Mucosa of rectum (tissue), 2 donors: ENCODE measurements at regions not wholly inside any gene's neighbourhood (a gene's known extent, or its start where the extent isn't known, plus 50 kb on each side); places are given as distances from the start of the nearest gene placed in this dataset.
"Not testable (repeated sequence)": the region's sequence is repeated elsewhere in the genome, so short reads cannot be mapped to it uniquely, and the experiment has no call there.

Source experiments
- H3K27ac ChIP-seq, 2 donors: one replicate each; pipeline ENCODE4 v1.7.0; 2013; ENCODE audit warnings: inconsistent platforms in 2 of 2, low read depth in 2 of 2, low read length in 2 of 2
- H3K27me3 ChIP-seq, 2 donors: one replicate each; pipeline ENCODE4 v1.7.0; 2013; ENCODE audit warnings: low read length in 2 of 2; ENCODE audit not compliant: control insufficient read depth in 2 of 2, insufficient read depth in 2 of 2
- H3K36me3 ChIP-seq, 2 donors: one replicate each; pipeline ENCODE4 v1.7.0; 2013; ENCODE audit warnings: low read length in 2 of 2; ENCODE audit not compliant: control insufficient read depth in 2 of 2, insufficient read depth in 2 of 2
- H3K4me1 ChIP-seq, 2 donors: one replicate each; pipeline ENCODE4 v1.7.0; 2013; ENCODE audit warnings: low read length in 2 of 2, mild to moderate bottlenecking in 1 of 2; ENCODE audit not compliant: control insufficient read depth in 2 of 2, insufficient read depth in 2 of 2
- H3K4me3 ChIP-seq, 2 donors: one replicate each; pipeline ENCODE4 v1.7.0; 2013; ENCODE audit warnings: low read length in 2 of 2
- H3K9ac ChIP-seq, 2 donors: one replicate each; pipeline ENCODE4 v1.7.0; 2013; ENCODE audit warnings: low read length in 2 of 2, low read depth in 1 of 2, mild to moderate bottlenecking in 1 of 2
- H3K9me3 ChIP-seq, 2 donors: one replicate each; pipeline ENCODE4 v1.7.0; 2013; ENCODE audit warnings: low read length in 2 of 2; ENCODE audit not compliant: control insufficient read depth in 2 of 2
- donor health status: healthy.
- donor health status: Normal muscosa, but diverticular disease.

- H3K36me3 ChIP-seq = no peaks in the 10 kb centered on the region
- no peaks in the 10 kb centered on the region for H3K4me1 ChIP-seq
- no peak overlapping the region for H3K9ac ChIP-seq
- no peak overlapping the region for H3K27ac ChIP-seq
- H3K9me3 ChIP-seq = no peaks in the 10 kb centered on the region
- no peaks in the 10 kb centered on the region for H3K27me3 ChIP-seq
- no peak overlapping the region for H3K4me3 ChIP-seq
Measured at GRCh38 chr6:121731381-121731780, 295.9 kb downstream of the GJA1 start.

GRCh38 chr6:121732641-121733040, 297.2 kb downstream of the GJA1 start:
- Histone ChIP-seq H3K27ac (no peak overlapping the region), H3K4me3 (no peak overlapping the region), H3K27me3 (no peaks in the 10 kb centered on the region), H3K36me3 (no peaks in the 10 kb centered on the region), H3K4me1 (no peaks in the 10 kb centered on the region), H3K9ac (no peak overlapping the region), H3K9me3 (no peaks in the 10 kb centered on the region)

DNA sequence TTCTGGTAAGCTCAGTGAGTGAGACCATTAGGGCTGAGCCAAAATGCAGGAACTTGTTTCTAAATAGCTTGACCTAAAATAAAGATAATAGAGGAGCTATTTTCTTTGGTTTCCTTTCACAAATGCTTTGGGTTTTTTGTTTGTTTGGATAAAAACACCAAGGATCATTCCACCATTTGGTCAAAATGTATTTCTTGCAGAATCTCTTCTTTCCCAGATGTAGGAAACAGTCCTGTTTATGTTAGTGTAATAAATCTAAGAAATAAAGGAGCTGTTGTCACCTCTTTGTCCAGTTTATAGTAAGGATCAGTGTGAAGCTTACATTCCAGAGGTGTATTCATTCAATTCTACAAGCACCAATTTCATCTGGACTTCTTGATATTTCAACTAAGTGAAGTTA, 297.8 kb downstream of the GJA1 start:
- no peak overlapping the region for H3K27ac ChIP-seq
- no peaks in the 10 kb centered on the region for H3K4me1 ChIP-seq
- H3K9ac ChIP-seq = no peak overlapping the region
- H3K36me3 ChIP-seq = no peaks in the 10 kb centered on the region
- no peaks in the 10 kb centered on the region for H3K27me3 ChIP-seq
- no peaks in the 10 kb centered on the region for H3K9me3 ChIP-seq
- no peak overlapping the region for H3K4me3 ChIP-seq

GRCh38 chr6:121740188-121740587, 304.7 kb downstream of the GJA1 start:
- H3K9me3 ChIP-seq, H3K27me3 ChIP-seq, H3K4me1 ChIP-seq, H3K4me3 ChIP-seq, H3K9ac ChIP-seq, H3K27ac ChIP-seq, H3K36me3 ChIP-seq: not testable (repeated sequence)

DNA sequence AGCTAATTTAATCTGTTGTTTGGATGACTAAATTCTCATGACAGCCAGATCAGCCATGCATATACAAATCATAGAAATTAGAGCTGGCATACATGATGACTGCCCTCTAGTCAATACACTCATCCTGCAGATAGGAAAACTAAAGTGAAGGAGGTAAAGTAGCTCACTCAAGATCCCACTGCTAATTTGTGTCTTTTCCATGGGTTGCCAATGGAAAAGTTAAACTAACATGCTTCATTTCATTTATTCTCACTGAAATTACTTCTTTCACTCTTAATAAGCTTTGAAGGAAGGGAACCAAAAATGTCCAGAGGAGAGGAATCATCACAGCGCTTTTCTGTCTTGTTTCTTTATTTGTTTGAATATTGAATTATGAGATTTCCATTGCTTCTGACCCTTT, 308.2 kb downstream of the GJA1 start:
- Histone ChIP-seq H3K27ac (no peak overlapping the region), H3K9ac (no peak overlapping the region), H3K27me3 (no peaks in the 10 kb centered on the region), H3K9me3 (no peaks in the 10 kb centered on the region), H3K36me3 (no peaks in the 10 kb centered on the region), H3K4me3 (no peak overlapping the region), H3K4me1 (no peaks in the 10 kb centered on the region)

DNA sequence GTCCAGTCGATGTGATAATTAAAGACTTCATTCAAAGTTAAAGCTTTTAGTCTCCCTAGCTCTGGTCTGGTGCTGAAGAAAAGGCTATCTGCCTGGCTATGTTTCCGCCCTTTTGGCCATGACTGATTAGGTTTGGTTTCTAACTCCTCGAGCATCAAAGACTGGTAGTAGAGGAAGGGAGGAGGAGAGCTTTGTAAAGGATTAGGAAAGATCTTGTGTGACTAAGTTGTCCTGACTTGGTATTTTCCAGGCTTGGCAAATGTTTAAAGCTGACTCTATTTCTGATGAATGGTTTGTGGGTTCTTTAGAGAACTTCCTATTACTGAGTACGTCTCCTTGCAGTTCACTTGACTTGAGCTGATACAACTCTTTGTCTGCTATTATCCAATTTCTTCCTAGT, 312.9 kb downstream of the GJA1 start:
- Histone ChIP-seq H3K9ac (no peak overlapping the region), H3K9me3 (no peaks in the 10 kb centered on the region), H3K4me3 (no peak overlapping the region), H3K4me1 (no peaks in the 10 kb centered on the region), H3K27ac (no peak overlapping the region), H3K36me3 (no peaks in the 10 kb centered on the region), H3K27me3 (no peaks in the 10 kb centered on the region)

DNA sequence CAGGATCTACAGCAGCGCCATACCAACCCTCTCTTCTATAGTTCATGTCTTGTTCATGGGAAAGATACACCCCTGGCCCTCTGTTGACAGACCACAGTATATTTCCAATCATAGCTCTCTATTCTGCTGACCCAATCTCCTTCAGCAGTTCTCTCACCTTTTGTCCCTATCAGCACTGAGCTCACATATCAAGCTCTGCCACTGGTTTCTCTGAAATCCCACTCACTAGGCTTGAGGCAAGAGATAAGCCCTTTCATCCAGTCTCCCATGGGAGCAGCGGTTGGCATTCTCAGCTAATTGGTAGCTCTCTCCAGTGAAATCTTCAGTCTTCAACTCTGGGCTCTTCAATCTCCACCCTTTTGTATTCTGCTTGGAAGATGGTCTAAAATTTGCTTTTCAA, 313.4 kb downstream of the GJA1 start:
- no peak overlapping the region for H3K27ac ChIP-seq
- H3K36me3 ChIP-seq = no peaks in the 10 kb centered on the region
- H3K4me3 ChIP-seq = no peak overlapping the region
- H3K4me1 ChIP-seq = no peaks in the 10 kb centered on the region
- no peaks in the 10 kb centered on the region for H3K9me3 ChIP-seq
- no peaks in the 10 kb centered on the region for H3K27me3 ChIP-seq
- H3K9ac ChIP-seq = no peak overlapping the region

GRCh38 chr6:121755485-121755884, 320.0 kb downstream of the GJA1 start:
- Histone ChIP-seq H3K27ac (no peak overlapping the region), H3K27me3 (no peaks in the 10 kb centered on the region), H3K36me3 (no peaks in the 10 kb centered on the region), H3K4me3 (no peak overlapping the region), H3K9me3 (no peaks in the 10 kb centered on the region), H3K9ac (no peak overlapping the region), H3K4me1 (no peaks in the 10 kb centered on the region)

GRCh38 chr6:121756666-121757065, 321.2 kb downstream of the GJA1 start:
- no peak overlapping the region for H3K4me3 ChIP-seq
- no peak overlapping the region for H3K9ac ChIP-seq
- H3K36me3 ChIP-seq = no peaks in the 10 kb centered on the region
- H3K27ac ChIP-seq = no peak overlapping the region
- H3K27me3 ChIP-seq = no peaks in the 10 kb centered on the region
- H3K9me3 ChIP-seq = no peaks in the 10 kb centered on the region
- H3K4me1 ChIP-seq = no peaks in the 10 kb centered on the region

GRCh38 chr6:121759370-121759769, 323.9 kb downstream of the GJA1 start:
- Histone ChIP-seq H3K27ac (no peak overlapping the region), H3K27me3 (no peaks in the 10 kb centered on the region), H3K4me1 (no peaks in the 10 kb centered on the region), H3K36me3 (no peaks in the 10 kb centered on the region), H3K4me3 (no peak overlapping the region), H3K9ac (no peak overlapping the region), H3K9me3 (no peaks in the 10 kb centered on the region)

DNA sequence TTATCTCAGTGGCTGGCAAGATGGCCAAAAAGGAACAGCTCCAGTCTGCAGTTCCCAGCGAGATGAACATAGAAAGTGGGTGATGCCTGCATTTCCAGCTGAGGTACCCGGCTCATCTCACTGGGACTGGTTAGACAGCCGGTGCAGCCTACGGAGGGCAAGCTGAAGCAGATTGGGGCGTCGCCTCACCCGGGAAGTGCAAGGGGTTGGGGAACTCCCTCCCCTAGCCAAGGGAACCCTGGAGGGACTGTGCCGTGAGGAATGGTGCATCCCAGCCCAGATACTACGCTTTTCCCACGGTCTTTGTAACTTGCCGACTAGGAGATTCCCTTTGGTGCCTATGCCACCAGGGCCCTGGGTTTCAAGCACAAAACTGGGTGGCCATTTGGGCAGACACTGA, 324.7 kb downstream of the GJA1 start:
- Histone ChIP-seq H3K27ac (no peak overlapping the region), H3K9me3 (no peaks in the 10 kb centered on the region), H3K9ac (no peak overlapping the region), H3K27me3 (no peaks in the 10 kb centered on the region), H3K4me1 (no peaks in the 10 kb centered on the region), H3K4me3 (no peak overlapping the region), H3K36me3 (no peaks in the 10 kb centered on the region)
